ENCODE measurements at regions not wholly inside any gene's neighbourhood (a gene's known extent, or its start where the extent isn't known, plus 50 kb on each side); places are given as distances from the start of the nearest gene placed in this dataset.

GRCh38 chr5:73346878-73347408, 101.6 kb downstream of the FOXD1 start:
- Mint-ChIP-seq H3K36me3 (ENCODE audit: low read depth) (peaks cover 6% of the 10 kb centered on the region), H3K27me3 (ENCODE audit: low read depth) (no peaks in the 10 kb centered on the region), H3K4me3 (no peak overlapping the region), H3K27ac (no peak overlapping the region), H3K9me3 (peaks cover 53% of the 10 kb centered on the region), H3K4me1 (no peaks in the 10 kb centered on the region)
- TF ChIP-seq CTCF (IDR thresholded peaks at IDR 0.05; ENCODE audit: unreplicated experiment in 3 of 3) = no peak

GRCh38 chr5:73344835-73345234, 103.7 kb downstream of the FOXD1 start:
- Mint-ChIP-seq H3K36me3 (ENCODE audit: low read depth) (peaks cover 6% of the 10 kb centered on the region), H3K27me3 (ENCODE audit: low read depth) (peaks cover 9% of the 10 kb centered on the region), H3K4me3 (no peak overlapping the region), H3K9me3 (peaks cover 42% of the 10 kb centered on the region), H3K4me1 (no peaks in the 10 kb centered on the region), H3K27ac (no peak overlapping the region)
- no peak for TF ChIP-seq CTCF (IDR thresholded peaks at IDR 0.05; ENCODE audit: unreplicated experiment in 3 of 3)

GRCh38 chr5:73339711-73340110, 108.9 kb downstream of the FOXD1 start:
- Mint-ChIP-seq H3K27ac (peak overlapping the region; percentile 21 to 67 (median 39)), H3K4me3 (no peak overlapping the region), H3K4me1 (peaks cover 25% of the 10 kb centered on the region), H3K27me3 (ENCODE audit: low read depth) (peaks cover 13% of the 10 kb centered on the region), H3K9me3 (no peaks in the 10 kb centered on the region), H3K36me3 (ENCODE audit: low read depth) (no peaks in the 10 kb centered on the region)
- TF ChIP-seq CTCF (IDR thresholded peaks at IDR 0.05; ENCODE audit: unreplicated experiment in 3 of 3) = no peak

- TF ChIP-seq CTCF (IDR thresholded peaks at IDR 0.05; ENCODE audit: unreplicated experiment in 3 of 3) = no peak
- Mint-ChIP-seq H3K4me3 (peak overlapping the region in 1 of 3 experiments; percentile 22), H3K27ac (peak overlapping the region; percentile 67 to 87 (median 83)), H3K36me3 (ENCODE audit: low read depth) (no peaks in the 10 kb centered on the region), H3K27me3 (ENCODE audit: low read depth) (peaks cover 13% of the 10 kb centered on the region), H3K9me3 (no peaks in the 10 kb centered on the region), H3K4me1 (peaks cover 25% of the 10 kb centered on the region)
Observed at GRCh38 chr5:73339051-73339575, 109.5 kb downstream of the FOXD1 start.

- Mint-ChIP-seq H3K4me3 (peak overlapping the region; percentile 7 to 19 (median 14)), H3K4me1 (peaks cover 25% of the 10 kb centered on the region), H3K27ac (peak overlapping the region; percentile 83 to 87 (median 85)), H3K9me3 (peaks cover 1% of the 10 kb centered on the region), H3K27me3 (ENCODE audit: low read depth) (peaks cover 13% of the 10 kb centered on the region), H3K36me3 (ENCODE audit: low read depth) (no peaks in the 10 kb centered on the region)
- no peak for TF ChIP-seq CTCF (IDR thresholded peaks at IDR 0.05; ENCODE audit: unreplicated experiment in 3 of 3)
Observed at GRCh38 chr5:73338256-73339050, 110.1 kb downstream of the FOXD1 start.

Data from nephron (organoid).